VCaP (cell line): ENCODE measurements at regions not wholly inside any gene's neighbourhood (a gene's known extent, or its start where the extent isn't known, plus 50 kb on each side); places are given as distances from the start of the nearest gene placed in this dataset.

Experiments
- H3K27ac ChIP-seq: fragments of 450-650 bp; 2 replicates; pipeline ENCODE4 v1.5.1; 2017
- TF ChIP-seq, protein P1 (sequence below): fragments of 450-650 bp; conservative IDR thresholded peaks from 2 replicates; pipeline ENCODE4 v1.5.1; 2017; ENCODE audit warnings: mild to moderate bottlenecking, moderate library complexity

DNA sequence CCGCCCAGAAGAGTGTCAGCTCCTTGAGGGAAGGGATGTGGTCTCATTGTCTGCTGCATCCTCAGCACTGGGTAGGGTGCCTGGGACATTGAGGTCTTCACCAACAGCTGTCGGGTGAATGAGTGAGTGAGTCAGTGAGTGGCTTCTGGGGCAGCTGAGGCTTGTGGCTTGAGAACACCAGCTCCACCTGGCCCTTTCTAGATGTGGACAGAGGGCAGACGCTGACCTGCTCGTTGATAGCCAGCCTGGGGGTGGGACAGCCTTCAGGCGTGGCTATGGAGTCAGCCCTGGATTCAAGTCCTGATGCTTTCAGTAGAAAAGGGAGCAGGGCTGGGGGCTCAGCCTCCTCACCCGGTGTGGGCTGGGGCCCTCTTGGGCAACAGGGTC lies 215.1 kb downstream of the C9orf50 start:
- no peak overlapping the region for H3K27ac ChIP-seq
- TF ChIP-seq, protein P1, sequence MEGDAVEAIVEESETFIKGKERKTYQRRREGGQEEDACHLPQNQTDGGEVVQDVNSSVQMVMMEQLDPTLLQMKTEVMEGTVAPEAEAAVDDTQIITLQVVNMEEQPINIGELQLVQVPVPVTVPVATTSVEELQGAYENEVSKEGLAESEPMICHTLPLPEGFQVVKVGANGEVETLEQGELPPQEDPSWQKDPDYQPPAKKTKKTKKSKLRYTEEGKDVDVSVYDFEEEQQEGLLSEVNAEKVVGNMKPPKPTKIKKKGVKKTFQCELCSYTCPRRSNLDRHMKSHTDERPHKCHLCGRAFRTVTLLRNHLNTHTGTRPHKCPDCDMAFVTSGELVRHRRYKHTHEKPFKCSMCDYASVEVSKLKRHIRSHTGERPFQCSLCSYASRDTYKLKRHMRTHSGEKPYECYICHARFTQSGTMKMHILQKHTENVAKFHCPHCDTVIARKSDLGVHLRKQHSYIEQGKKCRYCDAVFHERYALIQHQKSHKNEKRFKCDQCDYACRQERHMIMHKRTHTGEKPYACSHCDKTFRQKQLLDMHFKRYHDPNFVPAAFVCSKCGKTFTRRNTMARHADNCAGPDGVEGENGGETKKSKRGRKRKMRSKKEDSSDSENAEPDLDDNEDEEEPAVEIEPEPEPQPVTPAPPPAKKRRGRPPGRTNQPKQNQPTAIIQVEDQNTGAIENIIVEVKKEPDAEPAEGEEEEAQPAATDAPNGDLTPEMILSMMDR: no peak

DNA sequence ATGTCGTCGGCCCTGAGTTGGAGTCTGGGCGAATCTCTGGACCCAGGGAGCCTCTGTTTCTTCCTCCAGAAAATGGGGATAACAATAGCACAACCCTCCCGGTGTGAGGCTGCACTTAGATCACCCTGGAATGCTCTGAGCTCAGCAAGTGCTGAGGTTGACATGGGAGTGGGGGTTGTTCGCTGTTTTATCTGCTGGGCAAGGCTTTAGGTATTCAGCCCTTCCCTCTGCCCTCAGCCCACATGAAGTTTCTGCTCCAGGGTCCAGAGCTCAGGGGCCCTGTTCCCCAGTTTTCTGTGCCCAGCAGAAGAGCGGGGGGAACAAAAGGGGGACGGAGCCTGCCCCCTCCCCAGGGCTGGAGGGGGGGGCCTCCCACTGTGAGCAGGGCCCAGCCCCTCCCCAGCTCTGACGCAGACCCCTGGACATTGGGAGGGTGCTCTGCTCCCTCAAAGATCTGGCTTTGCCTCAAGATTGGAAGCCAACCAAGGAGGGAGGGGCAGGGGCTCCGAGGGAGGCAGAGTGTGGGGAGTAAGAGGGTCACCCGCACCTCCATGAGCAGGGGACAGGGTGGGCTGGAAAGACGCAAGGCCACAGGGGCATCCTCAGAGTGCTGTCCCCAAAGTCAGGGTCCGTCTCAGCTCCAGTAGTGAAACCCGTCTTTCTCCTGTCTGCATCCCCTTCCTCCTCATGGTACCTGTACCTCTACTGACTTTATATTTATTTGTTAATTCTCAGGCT lies 215.6 kb downstream of the C9orf50 start:
- TF ChIP-seq, protein P1: no peak
- H3K27ac ChIP-seq: no peak overlapping the region

DNA sequence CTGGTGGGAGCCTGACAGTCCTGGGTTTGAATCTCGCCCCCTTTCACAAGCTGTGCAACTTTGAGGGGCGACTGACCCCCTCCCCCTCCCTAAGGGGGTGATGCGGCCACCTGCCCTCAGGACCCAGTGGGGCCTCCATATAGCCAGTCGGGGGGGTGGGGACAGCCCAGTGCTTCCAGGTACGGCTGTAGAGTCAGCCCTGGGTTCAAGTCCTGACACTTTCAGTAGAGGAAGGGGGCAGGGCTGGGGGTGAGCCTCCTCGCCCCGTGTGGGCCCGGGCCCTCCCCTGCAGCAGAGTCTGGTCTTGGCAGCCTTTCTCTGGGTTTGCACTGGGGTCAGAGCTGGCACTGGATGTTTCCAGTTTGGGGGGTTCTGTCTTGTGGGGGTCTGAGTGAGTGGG lies 216.3 kb downstream of the C9orf50 start:
- TF ChIP-seq, protein P1: no peak
- H3K27ac ChIP-seq: no peak overlapping the region

DNA sequence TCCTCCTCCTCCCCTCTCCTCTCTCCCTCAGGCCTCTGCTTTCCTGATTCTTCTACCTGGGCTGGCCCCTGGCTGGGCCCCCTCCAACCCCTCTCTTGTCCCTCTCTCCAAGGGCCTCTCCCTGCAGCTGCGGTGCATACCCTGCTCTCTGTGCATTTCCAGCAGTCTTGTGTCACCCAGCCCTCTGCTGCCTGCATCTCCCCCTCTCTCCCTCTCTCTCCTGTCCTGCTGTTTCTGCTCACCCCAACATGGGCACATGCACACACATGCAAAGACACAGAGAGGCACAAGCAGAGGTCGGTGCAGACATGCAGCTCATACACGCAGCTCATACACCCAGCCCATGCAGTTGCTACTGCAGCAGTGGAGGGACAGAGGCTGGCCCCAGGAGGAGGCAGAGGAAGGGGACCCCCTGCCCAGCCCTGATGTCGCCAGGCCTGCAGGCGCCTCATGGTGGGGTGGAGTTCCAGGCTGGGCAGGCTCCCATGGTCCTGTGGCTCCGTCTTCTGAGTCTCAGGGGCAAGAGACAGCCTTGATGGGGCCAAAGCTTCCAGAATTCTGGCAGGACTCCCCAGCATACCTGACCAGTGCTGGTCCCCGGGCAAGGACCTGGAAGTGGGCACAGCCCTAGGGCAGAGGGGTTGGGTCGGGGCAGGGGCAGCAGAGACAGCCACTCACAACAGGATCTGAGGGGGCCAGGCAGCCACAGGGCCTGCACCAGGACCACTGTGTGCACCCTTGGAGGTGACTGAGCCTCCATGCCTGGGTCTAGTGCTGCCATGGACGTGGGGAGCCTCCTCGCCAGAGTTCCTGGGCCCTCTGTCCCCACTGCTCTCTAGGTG lies 216.9 kb downstream of the C9orf50 start:
- TF ChIP-seq, protein P1: no peak
- H3K27ac ChIP-seq: no peak overlapping the region

DNA sequence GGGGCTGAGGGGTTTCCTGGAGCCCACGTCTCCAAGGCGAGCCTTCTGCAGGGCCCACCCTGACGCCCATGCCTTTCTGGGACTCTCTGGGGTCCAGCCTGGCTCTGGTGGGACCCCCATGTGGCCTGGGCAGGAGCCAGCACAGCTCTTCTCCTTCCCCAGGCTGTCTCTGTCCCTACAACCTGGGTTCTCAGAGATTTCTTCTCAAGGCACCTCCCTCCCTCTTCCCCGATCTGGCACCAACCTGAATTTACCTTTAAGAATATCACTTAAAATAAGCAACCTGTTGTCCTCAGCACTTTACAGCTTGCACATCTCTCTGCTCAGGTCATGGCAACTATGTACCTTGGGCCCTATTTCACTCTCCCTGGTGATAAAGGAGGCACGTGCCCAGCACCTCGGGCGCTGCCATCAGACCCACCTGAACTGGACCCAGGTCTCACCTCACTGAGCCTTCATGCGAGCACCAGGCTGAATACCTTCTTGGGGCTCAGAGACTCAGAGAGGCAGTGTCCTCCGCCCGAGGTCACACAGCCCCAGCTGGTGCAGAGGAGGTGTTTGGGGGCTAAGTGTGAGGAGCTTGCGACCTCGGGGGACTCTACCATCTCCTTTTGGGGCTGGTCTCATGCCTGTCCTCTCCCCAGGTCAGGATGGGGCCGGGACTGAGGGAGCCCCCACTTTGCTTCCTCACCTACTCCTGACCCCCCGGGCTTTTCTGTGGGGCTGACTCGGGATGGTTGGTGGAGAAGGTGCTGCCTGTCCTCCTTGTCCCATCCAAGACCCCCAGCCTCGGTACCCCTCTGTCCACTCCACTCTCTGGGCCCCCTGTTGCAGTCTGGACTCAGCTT lies 217.7 kb downstream of the C9orf50 start:
- TF ChIP-seq, protein P1: no peak
- H3K27ac ChIP-seq: no peak overlapping the region

DNA sequence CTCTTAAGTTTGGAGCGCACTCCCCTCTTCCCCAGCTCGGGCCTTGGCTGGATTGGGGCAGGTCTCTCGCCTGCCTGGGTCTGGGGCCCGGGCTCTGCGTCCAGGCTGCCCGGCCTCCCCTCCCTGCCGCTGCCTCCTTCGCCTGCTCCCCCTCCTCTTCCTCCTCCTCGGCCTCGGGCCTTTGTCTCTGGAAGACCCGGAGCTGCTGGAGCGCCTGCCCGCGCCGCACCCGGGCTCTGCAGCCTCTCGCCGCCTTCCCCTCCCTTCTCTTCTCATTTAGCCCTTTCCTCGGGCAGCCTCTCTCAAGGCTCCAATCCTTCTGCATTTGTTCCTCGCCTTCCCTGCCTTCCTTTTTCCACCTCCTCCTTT lies 218.5 kb downstream of the C9orf50 start:
- H3K27ac ChIP-seq: no peak overlapping the region
- TF ChIP-seq, protein P1: no peak
